ENCODE measurements at regions not wholly inside any gene's neighbourhood (a gene's known extent, or its start where the extent isn't known, plus 50 kb on each side); places are given as distances from the start of the nearest gene placed in this dataset.
A peak's percentile ranks its signal among the peaks of the same experiment; 100 is the strongest.
"Not testable (repeated sequence)": the region's sequence is repeated elsewhere in the genome, so short reads cannot be mapped to it uniquely, and the experiment has no call there.

- peak overlapping the region; percentile 7 for H3K27ac Mint-ChIP-seq (ENCODE audit: unreplicated experiment)
- H3K27me3 Mint-ChIP-seq (ENCODE audit: unreplicated experiment): peaks cover 11% of the 10 kb centered on the region
- H3K4me1 Mint-ChIP-seq (ENCODE audit: unreplicated experiment): no peaks in the 10 kb centered on the region
- no peak overlapping the region for H3K4me3 Mint-ChIP-seq (ENCODE audit: unreplicated experiment)
- no peaks in the 10 kb centered on the region for H3K36me3 Mint-ChIP-seq (ENCODE audit: low read depth, unreplicated experiment)
- H3K9me3 Mint-ChIP-seq (ENCODE audit: unreplicated experiment): no peaks in the 10 kb centered on the region
- no peak for DNase-seq (ENCODE audit: low spot score)
- no peak for TF ChIP-seq CTCF (IDR thresholded peaks at IDR 0.05; ENCODE audit: unreplicated experiment)
Observed at GRCh38 chr17:77802333-77802615, 156.2 kb upstream of the TNRC6C start.

GRCh38 chr17:77802811-77803220 is 155.7 kb upstream of the TNRC6C start:
- no peaks in the 10 kb centered on the region for H3K4me1 Mint-ChIP-seq (ENCODE audit: unreplicated experiment)
- H3K36me3 Mint-ChIP-seq (ENCODE audit: low read depth, unreplicated experiment): no peaks in the 10 kb centered on the region
- no peak overlapping the region for H3K27ac Mint-ChIP-seq (ENCODE audit: unreplicated experiment)
- no peaks in the 10 kb centered on the region for H3K9me3 Mint-ChIP-seq (ENCODE audit: unreplicated experiment)
- no peak overlapping the region for H3K4me3 Mint-ChIP-seq (ENCODE audit: unreplicated experiment)
- TF ChIP-seq CTCF (IDR thresholded peaks at IDR 0.05; ENCODE audit: unreplicated experiment): no peak
- peaks cover 11% of the 10 kb centered on the region for H3K27me3 Mint-ChIP-seq (ENCODE audit: unreplicated experiment)
- DNase-seq (ENCODE audit: low spot score): peak; percentile 34

GRCh38 chr17:77803726-77804125 is 154.8 kb upstream of the TNRC6C start:
- Mint-ChIP-seq H3K36me3 (ENCODE audit: low read depth, unreplicated experiment) (no peaks in the 10 kb centered on the region), H3K4me3 (ENCODE audit: unreplicated experiment) (no peak overlapping the region), H3K27me3 (ENCODE audit: unreplicated experiment) (peaks cover 11% of the 10 kb centered on the region), H3K9me3 (ENCODE audit: unreplicated experiment) (no peaks in the 10 kb centered on the region), H3K27ac (ENCODE audit: unreplicated experiment) (no peak overlapping the region), H3K4me1 (ENCODE audit: unreplicated experiment) (no peaks in the 10 kb centered on the region)
- DNase-seq (ENCODE audit: low spot score): no peak
- no peak for TF ChIP-seq CTCF (IDR thresholded peaks at IDR 0.05; ENCODE audit: unreplicated experiment)

GRCh38 chr17:77804796-77805426 is 153.6 kb upstream of the TNRC6C start:
- Mint-ChIP-seq H3K36me3 (ENCODE audit: low read depth, unreplicated experiment) (no peaks in the 10 kb centered on the region), H3K4me3 (ENCODE audit: unreplicated experiment) (no peak overlapping the region), H3K27me3 (ENCODE audit: unreplicated experiment) (peaks cover 8% of the 10 kb centered on the region), H3K9me3 (ENCODE audit: unreplicated experiment) (no peaks in the 10 kb centered on the region), H3K27ac (ENCODE audit: unreplicated experiment) (no peak overlapping the region), H3K4me1 (ENCODE audit: unreplicated experiment) (no peaks in the 10 kb centered on the region)
- DNase-seq (ENCODE audit: low spot score): no peak
- no peak for TF ChIP-seq CTCF (IDR thresholded peaks at IDR 0.05; ENCODE audit: unreplicated experiment)

- H3K27ac Mint-ChIP-seq (ENCODE audit: unreplicated experiment); H3K4me1 Mint-ChIP-seq (ENCODE audit: unreplicated experiment); H3K9me3 Mint-ChIP-seq (ENCODE audit: unreplicated experiment); H3K4me3 Mint-ChIP-seq (ENCODE audit: unreplicated experiment); H3K36me3 Mint-ChIP-seq (ENCODE audit: low read depth, unreplicated experiment); DNase-seq (ENCODE audit: low spot score); H3K27me3 Mint-ChIP-seq (ENCODE audit: unreplicated experiment): not testable (repeated sequence)
Observed at GRCh38 chr17:77805970-77806369, 152.5 kb upstream of the TNRC6C start.
